Body of pancreas (tissue), 4 donors: ENCODE measurements at regions not wholly inside any gene's neighbourhood (a gene's known extent, or its start where the extent isn't known, plus 50 kb on each side); places are given as distances from the start of the nearest gene placed in this dataset.

ENCODE experiments used
- CTCF ChIP-seq, 7 experiments: fragments of 450-650 bp in 4 of 7; fragments of 200-600 bp in 3 of 7; sonication (generic) in 3 of 7; IDR thresholded peaks; one replicate each; pipeline ENCODE4 v1.5.1; 2016 to 2019; ENCODE audit warnings: antibody characterized with exemption in 7 of 7
- POLR2A ChIP-seq, 3 donors: fragments of 450-650 bp; IDR thresholded peaks; one replicate each; pipeline ENCODE4 v1.6.1; 2016; ENCODE audit warnings: antibody characterized with exemption in 3 of 3, mild to moderate bottlenecking in 2 of 3

GRCh38 chr2:150544731-150545130 lies 57.3 kb upstream of the RND3 start:
- TF ChIP-seq CTCF (IDR thresholded peaks at IDR 0.05) (no peak), POLR2A (IDR thresholded peaks at IDR 0.05) (no peak)
